ENCODE measurements at regions not wholly inside any gene's neighbourhood (a gene's known extent, or its start where the extent isn't known, plus 50 kb on each side); places are given as distances from the start of the nearest gene placed in this dataset.

DNA sequence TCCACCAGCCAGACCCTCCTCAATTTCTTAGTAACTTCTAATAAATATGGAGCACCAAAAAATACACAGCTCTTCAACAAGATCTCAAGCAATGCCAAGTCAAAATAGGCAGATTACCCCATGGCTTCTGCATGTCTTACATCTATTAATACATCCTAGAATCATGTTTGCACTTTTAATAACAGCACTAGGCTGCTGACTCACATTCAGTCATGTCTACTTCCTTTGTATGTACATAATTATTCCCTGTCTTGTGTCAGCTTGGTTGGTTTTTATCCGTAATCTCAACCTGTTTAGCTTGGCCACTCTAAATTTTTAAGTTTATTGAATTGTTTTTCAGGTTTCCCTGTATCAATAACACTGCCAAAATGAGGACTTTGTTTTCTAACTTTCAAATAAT is 420.1 kb upstream of the ACVR2A start (continued):
- TF ChIP-seq, protein P1, sequence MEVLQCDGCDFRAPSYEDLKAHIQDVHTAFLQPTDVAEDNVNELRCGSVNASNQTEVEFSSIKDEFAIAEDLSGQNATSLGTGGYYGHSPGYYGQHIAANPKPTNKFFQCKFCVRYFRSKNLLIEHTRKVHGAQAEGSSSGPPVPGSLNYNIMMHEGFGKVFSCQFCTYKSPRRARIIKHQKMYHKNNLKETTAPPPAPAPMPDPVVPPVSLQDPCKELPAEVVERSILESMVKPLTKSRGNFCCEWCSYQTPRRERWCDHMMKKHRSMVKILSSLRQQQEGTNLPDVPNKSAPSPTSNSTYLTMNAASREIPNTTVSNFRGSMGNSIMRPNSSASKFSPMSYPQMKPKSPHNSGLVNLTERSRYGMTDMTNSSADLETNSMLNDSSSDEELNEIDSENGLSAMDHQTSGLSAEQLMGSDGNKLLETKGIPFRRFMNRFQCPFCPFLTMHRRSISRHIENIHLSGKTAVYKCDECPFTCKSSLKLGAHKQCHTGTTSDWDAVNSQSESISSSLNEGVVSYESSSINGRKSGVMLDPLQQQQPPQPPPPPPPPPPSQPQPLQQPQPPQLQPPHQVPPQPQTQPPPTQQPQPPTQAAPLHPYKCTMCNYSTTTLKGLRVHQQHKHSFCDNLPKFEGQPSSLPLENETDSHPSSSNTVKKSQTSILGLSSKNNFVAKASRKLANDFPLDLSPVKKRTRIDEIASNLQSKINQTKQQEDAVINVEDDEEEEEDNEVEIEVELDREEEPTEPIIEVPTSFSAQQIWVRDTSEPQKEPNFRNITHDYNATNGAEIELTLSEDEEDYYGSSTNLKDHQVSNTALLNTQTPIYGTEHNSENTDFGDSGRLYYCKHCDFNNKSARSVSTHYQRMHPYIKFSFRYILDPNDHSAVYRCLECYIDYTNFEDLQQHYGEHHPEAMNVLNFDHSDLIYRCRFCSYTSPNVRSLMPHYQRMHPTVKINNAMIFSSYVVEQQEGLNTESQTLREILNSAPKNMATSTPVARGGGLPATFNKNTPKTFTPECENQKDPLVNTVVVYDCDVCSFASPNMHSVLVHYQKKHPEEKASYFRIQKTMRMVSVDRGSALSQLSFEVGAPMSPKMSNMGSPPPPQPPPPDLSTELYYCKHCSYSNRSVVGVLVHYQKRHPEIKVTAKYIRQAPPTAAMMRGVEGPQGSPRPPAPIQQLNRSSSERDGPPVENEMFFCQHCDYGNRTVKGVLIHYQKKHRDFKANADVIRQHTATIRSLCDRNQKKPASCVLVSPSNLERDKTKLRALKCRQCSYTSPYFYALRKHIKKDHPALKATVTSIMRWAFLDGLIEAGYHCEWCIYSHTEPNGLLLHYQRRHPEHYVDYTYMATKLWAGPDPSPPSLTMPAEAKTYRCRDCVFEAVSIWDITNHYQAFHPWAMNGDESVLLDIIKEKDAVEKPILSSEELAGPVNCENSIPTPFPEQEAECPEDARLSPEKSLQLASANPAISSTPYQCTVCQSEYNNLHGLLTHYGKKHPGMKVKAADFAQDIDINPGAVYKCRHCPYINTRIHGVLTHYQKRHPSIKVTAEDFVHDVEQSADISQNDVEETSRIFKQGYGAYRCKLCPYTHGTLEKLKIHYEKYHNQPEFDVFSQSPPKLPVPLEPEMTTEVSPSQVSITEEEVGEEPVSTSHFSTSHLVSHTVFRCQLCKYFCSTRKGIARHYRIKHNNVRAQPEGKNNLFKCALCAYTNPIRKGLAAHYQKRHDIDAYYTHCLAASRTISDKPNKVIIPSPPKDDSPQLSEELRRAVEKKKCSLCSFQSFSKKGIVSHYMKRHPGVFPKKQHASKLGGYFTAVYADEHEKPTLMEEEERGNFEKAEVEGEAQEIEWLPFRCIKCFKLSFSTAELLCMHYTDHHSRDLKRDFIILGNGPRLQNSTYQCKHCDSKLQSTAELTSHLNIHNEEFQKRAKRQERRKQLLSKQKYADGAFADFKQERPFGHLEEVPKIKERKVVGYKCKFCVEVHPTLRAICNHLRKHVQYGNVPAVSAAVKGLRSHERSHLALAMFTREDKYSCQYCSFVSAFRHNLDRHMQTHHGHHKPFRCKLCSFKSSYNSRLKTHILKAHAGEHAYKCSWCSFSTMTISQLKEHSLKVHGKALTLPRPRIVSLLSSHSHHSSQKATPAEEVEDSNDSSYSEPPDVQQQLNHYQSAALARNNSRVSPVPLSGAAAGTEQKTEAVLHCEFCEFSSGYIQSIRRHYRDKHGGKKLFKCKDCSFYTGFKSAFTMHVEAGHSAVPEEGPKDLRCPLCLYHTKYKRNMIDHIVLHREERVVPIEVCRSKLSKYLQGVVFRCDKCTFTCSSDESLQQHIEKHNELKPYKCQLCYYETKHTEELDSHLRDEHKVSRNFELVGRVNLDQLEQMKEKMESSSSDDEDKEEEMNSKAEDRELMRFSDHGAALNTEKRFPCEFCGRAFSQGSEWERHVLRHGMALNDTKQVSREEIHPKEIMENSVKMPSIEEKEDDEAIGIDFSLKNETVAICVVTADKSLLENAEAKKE (CRISPR knock-in tag; IDR thresholded peaks at IDR 0.05): no peak
- no peak for TF ChIP-seq POLR2AphosphoS5 (IDR thresholded peaks at IDR 0.05; ENCODE audit: low read depth)
- TF ChIP-seq NANOG (IDR thresholded peaks at IDR 0.05; ENCODE audit: borderline replicate concordance): no peak

DNA sequence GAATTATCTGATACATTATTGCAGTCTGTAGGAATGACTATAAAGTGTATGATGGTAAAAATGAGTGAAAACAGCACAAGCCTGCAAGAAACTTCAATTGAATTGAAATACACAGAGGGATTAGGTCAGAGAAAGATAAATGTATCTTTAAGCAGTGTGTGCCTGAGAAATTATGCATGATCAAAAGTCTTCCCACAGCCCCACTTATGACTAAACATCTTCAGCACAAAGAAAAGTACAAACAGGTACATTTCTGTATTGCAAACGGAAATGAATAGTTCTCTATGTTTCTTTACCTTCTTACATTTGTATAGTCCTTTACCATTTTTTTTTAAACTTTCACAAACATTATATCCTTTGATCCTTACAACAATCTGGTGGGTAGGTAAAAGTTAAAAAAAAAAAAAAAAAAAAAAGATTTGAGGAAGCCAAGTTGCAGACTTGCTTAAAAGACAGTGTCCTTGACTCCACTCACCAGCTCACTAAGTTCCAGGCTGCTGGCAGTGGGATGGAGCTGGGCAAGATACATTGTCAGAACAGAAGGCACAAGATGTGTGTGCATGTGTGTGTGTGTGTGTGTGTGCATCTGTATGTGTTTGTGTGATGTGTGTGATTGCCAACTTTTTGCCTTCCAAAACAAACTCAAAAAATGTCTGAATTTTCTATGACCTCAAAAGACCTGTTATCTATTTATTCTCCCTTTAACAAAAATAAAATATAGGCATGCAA is 423.7 kb upstream of the ACVR2A start:
- Histone ChIP-seq H2AFZ (peak overlapping the region; percentile 44; the same call in 1 of the 2 replicates), H3K27ac (ENCODE audit: low read depth) (no peak overlapping the region), H3F3A (replicated peaks; ENCODE audit: low read depth) (no peaks in the 10 kb centered on the region), H3K27me3 (ENCODE audit: insufficient read depth) (no peaks in the 10 kb centered on the region), H3K4me2 (no peak overlapping the region), H4K20me1 (replicated peaks; ENCODE audit: insufficient read depth) (no peaks in the 10 kb centered on the region), H3K79me2 (replicated peaks; ENCODE audit: insufficient read depth) (no peaks in the 10 kb centered on the region), H3K9me2 (ENCODE audit: insufficient read depth) (no peaks in the 10 kb centered on the region; the same call in 1 of the 2 replicates), H3K4me1 (ENCODE audit: insufficient read depth) (no peaks in the 10 kb centered on the region), H3K4me3 (no peak overlapping the region), H3K36me3 (ENCODE audit: insufficient read depth) (no peaks in the 10 kb centered on the region)
- Mint-ChIP-seq H3K4me1 (no peaks in the 10 kb centered on the region), H3K4me3 (no peak overlapping the region), H3K9me3 (no peaks in the 10 kb centered on the region), H3K27me3 (ENCODE audit: insufficient read depth, low read depth, poor library complexity) (no peaks in the 10 kb centered on the region), H3K27ac (no peak overlapping the region), H3K36me3 (ENCODE audit: low read depth) (no peaks in the 10 kb centered on the region)
- DNase-seq (ENCODE audit: low spot score) (no peak), ATAC-seq (no peak)
- TF ChIP-seq ZNF331 (CRISPR knock-in tag; IDR thresholded peaks at IDR 0.05; ENCODE audit: low read depth) (no peak), ZNF114 (CRISPR knock-in tag; IDR thresholded peaks at IDR 0.05) (no peak), STAT1 (IDR thresholded peaks at IDR 0.05; ENCODE audit: unreplicated experiment) (no peak)
- TF ChIP-seq, protein P2, sequence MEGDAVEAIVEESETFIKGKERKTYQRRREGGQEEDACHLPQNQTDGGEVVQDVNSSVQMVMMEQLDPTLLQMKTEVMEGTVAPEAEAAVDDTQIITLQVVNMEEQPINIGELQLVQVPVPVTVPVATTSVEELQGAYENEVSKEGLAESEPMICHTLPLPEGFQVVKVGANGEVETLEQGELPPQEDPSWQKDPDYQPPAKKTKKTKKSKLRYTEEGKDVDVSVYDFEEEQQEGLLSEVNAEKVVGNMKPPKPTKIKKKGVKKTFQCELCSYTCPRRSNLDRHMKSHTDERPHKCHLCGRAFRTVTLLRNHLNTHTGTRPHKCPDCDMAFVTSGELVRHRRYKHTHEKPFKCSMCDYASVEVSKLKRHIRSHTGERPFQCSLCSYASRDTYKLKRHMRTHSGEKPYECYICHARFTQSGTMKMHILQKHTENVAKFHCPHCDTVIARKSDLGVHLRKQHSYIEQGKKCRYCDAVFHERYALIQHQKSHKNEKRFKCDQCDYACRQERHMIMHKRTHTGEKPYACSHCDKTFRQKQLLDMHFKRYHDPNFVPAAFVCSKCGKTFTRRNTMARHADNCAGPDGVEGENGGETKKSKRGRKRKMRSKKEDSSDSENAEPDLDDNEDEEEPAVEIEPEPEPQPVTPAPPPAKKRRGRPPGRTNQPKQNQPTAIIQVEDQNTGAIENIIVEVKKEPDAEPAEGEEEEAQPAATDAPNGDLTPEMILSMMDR (conservative IDR thresholded peaks at IDR 0.05; ENCODE audit: low read depth in 2 of 2): no peak
- TF ChIP-seq, protein P3, sequence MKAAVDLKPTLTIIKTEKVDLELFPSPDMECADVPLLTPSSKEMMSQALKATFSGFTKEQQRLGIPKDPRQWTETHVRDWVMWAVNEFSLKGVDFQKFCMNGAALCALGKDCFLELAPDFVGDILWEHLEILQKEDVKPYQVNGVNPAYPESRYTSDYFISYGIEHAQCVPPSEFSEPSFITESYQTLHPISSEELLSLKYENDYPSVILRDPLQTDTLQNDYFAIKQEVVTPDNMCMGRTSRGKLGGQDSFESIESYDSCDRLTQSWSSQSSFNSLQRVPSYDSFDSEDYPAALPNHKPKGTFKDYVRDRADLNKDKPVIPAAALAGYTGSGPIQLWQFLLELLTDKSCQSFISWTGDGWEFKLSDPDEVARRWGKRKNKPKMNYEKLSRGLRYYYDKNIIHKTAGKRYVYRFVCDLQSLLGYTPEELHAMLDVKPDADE (IDR thresholded peaks at IDR 0.05): no peak
- TF ChIP-seq, protein P4, sequence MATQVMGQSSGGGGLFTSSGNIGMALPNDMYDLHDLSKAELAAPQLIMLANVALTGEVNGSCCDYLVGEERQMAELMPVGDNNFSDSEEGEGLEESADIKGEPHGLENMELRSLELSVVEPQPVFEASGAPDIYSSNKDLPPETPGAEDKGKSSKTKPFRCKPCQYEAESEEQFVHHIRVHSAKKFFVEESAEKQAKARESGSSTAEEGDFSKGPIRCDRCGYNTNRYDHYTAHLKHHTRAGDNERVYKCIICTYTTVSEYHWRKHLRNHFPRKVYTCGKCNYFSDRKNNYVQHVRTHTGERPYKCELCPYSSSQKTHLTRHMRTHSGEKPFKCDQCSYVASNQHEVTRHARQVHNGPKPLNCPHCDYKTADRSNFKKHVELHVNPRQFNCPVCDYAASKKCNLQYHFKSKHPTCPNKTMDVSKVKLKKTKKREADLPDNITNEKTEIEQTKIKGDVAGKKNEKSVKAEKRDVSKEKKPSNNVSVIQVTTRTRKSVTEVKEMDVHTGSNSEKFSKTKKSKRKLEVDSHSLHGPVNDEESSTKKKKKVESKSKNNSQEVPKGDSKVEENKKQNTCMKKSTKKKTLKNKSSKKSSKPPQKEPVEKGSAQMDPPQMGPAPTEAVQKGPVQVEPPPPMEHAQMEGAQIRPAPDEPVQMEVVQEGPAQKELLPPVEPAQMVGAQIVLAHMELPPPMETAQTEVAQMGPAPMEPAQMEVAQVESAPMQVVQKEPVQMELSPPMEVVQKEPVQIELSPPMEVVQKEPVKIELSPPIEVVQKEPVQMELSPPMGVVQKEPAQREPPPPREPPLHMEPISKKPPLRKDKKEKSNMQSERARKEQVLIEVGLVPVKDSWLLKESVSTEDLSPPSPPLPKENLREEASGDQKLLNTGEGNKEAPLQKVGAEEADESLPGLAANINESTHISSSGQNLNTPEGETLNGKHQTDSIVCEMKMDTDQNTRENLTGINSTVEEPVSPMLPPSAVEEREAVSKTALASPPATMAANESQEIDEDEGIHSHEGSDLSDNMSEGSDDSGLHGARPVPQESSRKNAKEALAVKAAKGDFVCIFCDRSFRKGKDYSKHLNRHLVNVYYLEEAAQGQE (IDR thresholded peaks at IDR 0.05; ENCODE audit: unreplicated experiment): no peak

Data from GM23338 (cell line).